Medulla oblongata (tissue), 1 donor: ENCODE measurements at regions not wholly inside any gene's neighbourhood (a gene's known extent, or its start where the extent isn't known, plus 50 kb on each side); places are given as distances from the start of the nearest gene placed in this dataset.

Experiments
- DNase-seq: peaks from one replicate; pipeline ENCODE4 v3.0.0-alpha.2; 2015; ENCODE audit errors: extremely low spot score

- peak; percentile 79 for DNase-seq
These were observed 375.3 kb downstream of the C12orf75 start for GRCh38 chr12:105705765-105706164.

GRCh38 chr12:105706321-105706972 is 376.0 kb downstream of the C12orf75 start:
- peak; percentile 6 for DNase-seq

- no peak for DNase-seq
These were observed 376.5 kb downstream of the C12orf75 start for GRCh38 chr12:105706973-105707334.

GRCh38 chr12:105713606-105714305 is 383.3 kb downstream of the C12orf75 start:
- DNase-seq, result no peak

GRCh38 chr12:105716621-105717020 is 386.1 kb downstream of the C12orf75 start:
- DNase-seq, result no peak

- DNase-seq, result no peak
These were observed 390.7 kb downstream of the C12orf75 start for GRCh38 chr12:105721051-105721825.

GRCh38 chr12:105721891-105722290 is 391.4 kb downstream of the C12orf75 start:
- no peak for DNase-seq

- DNase-seq, result no peak
These were observed 392.6 kb downstream of the C12orf75 start for GRCh38 chr12:105723066-105723465.

- no peak for DNase-seq
These were observed 393.0 kb downstream of the C12orf75 start for GRCh38 chr12:105723494-105723893.

- peak; percentile 80 for DNase-seq
These were observed 394.1 kb downstream of the C12orf75 start for GRCh38 chr12:105724641-105725040.

- DNase-seq, result no peak
These were observed 394.6 kb downstream of the C12orf75 start for GRCh38 chr12:105725054-105725453.

- no peak for DNase-seq
These were observed 398.8 kb downstream of the C12orf75 start for GRCh38 chr12:105729181-105729771.

- no peak for DNase-seq
These were observed 399.4 kb downstream of the C12orf75 start for GRCh38 chr12:105729926-105730325.

- no peak for DNase-seq
These were observed 403.1 kb downstream of the C12orf75 start for GRCh38 chr12:105733579-105733978.

GRCh38 chr12:105736498-105736897 is 402.3 kb downstream of the NUAK1 start:
- DNase-seq, result no peak

GRCh38 chr12:105738051-105738450 is 400.7 kb downstream of the NUAK1 start:
- no peak for DNase-seq

GRCh38 chr12:105740369-105740768 is 398.4 kb downstream of the NUAK1 start:
- DNase-seq, result peak; percentile 7

GRCh38 chr12:105740970-105741725 is 397.6 kb downstream of the NUAK1 start:
- peak; percentile 46 for DNase-seq

GRCh38 chr12:105741786-105742566 is 396.8 kb downstream of the NUAK1 start:
- no peak for DNase-seq

- no peak for DNase-seq
These were observed 396.2 kb downstream of the NUAK1 start for GRCh38 chr12:105742567-105742874.
